8988T (cell line): ENCODE measurements at regions not wholly inside any gene's neighbourhood (a gene's known extent, or its start where the extent isn't known, plus 50 kb on each side); places are given as distances from the start of the nearest gene placed in this dataset.
"Not testable (repeated sequence)": the region's sequence is repeated elsewhere in the genome, so short reads cannot be mapped to it uniquely, and the experiment has no call there.

Source experiments
- DNase-seq: peaks from one replicate; pipeline ENCODE4 v3.0.0; 2011

DNA sequence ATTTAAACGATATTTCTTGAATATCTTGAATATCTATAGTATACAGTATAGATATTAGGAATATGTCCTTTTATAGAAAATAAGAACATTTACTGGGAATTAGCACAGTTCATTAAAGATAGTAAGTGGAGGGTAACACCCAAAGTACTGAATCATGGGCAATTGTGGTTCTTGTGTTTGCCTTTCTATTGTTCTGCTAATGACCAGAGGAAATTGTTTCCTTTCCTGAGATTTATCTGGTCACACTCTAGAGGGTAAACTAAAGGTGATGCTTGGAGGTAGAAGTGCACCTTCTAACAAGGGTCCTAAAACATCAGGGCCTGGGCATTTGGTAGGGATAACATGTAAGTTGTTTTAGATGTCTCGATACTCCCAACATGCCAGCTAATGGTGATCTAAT is 241.3 kb upstream of the SFRP2 start:
- DNase-seq: no peak

DNA sequence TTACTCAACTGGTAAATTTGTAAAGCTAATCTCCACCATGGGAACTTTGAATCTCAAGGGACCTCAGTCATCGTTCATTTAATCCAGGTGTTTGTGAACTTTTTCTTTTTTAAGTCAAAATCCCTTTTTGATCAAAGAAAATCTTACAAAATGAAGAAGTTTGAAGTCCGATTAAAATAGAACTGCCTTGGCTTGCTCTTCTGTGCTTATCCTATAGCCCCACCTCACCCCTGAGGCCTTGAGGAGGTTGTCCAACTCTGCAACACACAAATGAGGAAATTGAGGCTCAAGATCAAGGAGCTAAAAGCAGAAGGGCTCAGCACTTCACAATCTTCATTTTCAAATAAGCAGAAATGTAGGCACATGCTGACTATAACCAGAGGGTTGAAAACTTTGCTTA is 240.3 kb upstream of the SFRP2 start:
- no peak for DNase-seq

GRCh38 chr4:154025110-154025509 is 236.2 kb upstream of the SFRP2 start:
- no peak for DNase-seq

DNA sequence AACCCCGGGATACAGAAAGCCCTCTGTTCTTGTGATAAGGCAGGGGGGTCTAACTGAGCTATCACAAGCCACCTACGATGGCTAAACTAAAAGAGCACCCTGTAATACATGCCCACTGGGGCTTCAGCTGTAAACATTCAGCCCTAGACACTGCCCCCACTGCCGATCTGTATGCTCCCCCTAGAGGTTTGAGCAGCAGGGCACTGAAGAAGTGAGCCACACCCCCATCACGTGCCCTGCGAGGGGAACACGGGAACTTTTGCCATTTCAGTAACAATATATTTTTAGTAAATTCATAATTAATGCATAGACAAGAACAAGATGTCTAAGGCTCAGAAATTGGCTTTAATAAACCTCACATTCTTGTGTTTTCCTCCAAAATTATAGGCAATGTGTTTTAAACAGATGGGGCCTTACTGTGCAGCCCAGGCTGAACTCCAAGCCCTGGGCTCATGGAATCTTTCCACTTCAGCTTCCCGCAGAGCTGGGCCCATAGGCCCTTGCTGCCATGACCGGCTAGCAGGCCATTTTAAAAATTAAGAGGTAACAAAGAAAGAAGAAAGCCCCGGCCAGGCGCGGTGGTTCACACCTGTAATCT is 235.3 kb upstream of the SFRP2 start:
- DNase-seq: no peak

GRCh38 chr4:154023671-154024070 is 234.8 kb upstream of the SFRP2 start:
- not testable (repeated sequence) for DNase-seq

DNA sequence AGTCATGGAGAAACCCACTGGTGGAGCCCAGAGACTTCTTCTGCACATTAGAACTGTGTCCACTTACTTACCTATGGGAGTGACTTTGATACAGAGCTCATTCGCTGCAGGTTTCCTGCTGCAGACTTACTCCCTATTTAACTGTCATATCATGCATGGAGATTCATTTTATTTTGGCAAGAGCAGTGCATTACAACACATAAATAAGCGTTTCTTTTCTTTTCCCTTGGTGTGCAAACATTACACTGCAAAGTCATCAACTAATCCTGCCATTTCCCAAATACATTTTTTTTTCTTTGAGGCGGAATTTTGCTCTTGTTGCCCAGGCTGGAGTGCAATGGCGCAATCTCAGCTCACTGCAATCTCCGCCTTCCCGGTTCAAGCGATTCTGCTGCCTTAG is 230.9 kb upstream of the SFRP2 start:
- no peak for DNase-seq

GRCh38 chr4:154018659-154019058 is 229.8 kb upstream of the SFRP2 start:
- no peak for DNase-seq

- DNase-seq: no peak
These were observed 226.7 kb upstream of the SFRP2 start for GRCh38 chr4:154015578-154015977.

DNA sequence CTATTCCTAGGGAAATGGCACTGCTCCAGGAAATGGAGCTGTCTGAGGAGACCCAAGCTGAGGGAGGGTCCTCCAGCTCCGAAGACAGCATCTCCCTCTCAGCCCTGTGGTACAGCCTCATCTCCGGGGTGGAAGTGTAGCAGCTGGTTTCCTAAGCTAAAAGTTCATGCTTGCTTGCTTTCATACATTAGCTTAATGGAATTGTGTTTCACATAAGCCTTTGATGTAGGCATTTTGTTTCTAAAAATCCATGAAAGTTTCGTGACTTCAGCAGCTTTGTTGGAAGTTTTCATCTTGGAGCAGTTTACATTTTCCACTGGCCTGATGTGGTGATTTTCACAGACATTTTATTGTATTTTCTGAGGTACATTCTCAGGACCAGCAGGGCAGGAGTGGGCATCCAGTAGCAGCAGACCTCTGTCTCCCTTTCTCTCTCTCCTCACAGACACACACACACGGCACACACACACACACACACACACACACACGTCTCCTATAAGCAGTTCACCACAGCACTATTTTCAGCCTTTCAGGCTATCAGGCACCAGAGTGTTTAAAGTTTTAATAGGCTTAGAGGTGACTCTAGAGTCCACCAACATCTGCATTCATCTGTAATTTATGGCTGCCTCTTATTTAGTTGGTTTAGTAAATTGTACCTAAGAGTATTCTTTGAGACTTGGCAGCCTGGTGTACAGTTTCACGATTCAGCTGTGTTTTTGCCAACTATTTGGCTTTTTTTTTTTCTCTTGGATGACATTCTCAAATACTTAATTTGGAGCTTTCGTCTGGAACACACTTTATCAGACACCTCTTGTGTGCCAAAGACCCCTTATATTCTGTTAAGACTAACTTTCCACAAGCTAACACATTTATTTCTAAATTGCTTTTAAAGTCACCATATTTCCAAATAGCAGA is 225.8 kb upstream of the SFRP2 start:
- DNase-seq: no peak

DNA sequence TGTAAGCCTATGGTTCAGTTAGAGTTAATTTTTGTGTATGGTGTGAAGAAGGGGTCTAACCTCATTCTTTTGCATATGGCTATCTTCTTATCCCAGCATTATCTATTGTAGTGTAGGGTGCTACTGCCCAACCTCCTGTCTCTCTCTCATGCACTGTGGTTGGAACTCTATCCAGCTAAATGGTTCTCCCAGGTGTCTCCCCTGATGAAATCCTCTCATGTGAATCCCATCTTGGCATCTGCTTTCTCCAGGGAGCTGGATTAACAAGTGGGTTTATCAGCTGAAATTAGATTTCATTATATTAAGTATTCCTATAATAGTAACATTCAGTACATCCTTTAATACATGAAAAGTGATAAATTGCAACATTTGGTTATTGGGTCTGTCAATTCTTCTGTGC is 224.7 kb upstream of the SFRP2 start:
- DNase-seq: no peak

GRCh38 chr4:154010371-154010770 is 221.5 kb upstream of the SFRP2 start:
- no peak for DNase-seq

DNA sequence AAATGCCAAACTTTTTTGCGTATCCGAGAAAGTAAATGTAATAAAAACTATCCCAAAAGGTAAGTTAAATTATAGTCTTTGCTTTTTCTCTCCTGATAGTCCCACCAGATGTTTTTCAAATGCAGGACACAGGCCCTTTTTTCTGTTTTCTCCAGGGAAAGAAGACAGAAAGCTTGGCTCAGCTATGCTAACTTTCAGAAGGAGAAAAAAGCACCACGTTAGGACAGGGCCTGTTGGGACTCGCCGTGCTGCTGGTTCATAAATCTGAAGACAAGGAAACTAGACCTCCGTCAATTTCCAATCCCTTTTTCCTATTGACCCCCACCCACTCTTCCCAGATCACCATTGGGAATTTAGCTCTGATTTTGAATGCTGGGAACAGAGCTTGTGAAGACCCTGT is 220.9 kb upstream of the SFRP2 start:
- no peak for DNase-seq

DNA sequence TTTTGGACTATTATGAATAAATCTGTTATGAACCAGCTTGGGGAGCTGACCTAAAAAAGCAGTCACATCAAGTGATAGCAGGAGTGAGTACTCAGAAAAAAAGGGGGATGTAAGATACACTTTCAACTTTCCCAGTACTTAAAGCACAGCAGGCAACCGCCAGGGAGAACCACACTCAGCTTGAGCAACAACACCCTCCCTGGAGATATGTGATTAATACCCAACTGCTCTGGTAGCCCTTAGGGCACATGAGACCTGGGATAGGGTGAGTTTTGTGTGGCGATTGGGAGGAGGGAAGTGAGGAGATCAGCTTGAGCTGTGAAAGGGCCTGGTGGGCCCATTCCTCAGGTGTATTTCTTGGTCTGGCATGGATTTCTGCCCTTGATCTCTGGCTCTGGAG is 220.3 kb upstream of the SFRP2 start:
- no peak for DNase-seq

DNA sequence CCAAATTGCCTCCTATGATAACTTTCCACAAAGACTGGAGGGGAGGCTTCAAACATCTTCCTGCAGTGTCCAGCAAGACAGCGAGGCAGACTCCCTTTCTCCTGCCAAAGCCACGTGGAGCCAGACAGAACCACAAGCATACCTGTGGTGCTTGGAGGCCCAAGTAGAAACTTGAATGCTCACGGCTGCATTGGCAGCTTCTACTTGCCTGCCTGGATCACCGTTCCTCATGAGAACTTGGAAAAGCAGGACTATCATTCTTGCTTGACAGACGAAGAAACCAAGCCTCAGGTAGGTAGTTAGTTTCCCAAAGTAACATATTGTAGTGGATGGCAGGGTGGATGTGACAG is 216.3 kb upstream of the SFRP2 start:
- DNase-seq: no peak

- DNase-seq: no peak
These were observed 215.8 kb upstream of the SFRP2 start for GRCh38 chr4:154004507-154005170.

- DNase-seq: no peak
These were observed 215.1 kb upstream of the SFRP2 start for GRCh38 chr4:154004016-154004415.

DNA sequence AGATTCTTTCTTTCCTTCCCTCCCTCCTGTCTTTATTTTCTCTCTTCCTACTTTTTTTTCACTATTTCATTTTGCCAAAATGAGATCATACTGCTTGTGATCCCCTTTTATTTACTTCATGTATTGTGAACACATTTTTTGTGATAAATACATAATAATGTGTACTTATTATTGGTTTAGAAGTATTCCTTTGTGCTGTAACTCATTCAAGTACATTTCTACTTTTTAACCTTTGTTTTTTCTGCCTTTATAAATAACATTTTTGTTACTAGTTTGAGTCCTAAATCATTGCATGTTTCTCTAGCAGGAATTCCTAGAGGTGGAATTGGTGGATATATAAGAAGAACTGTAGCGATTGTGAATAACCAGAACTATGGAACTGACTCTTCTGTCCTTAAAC is 214.5 kb upstream of the SFRP2 start:
- no peak for DNase-seq

GRCh38 chr4:154001193-154001592 is 212.3 kb upstream of the SFRP2 start:
- DNase-seq: no peak

- DNase-seq: no peak
These were observed 208.6 kb upstream of the SFRP2 start for GRCh38 chr4:153997516-153997915.

DNA sequence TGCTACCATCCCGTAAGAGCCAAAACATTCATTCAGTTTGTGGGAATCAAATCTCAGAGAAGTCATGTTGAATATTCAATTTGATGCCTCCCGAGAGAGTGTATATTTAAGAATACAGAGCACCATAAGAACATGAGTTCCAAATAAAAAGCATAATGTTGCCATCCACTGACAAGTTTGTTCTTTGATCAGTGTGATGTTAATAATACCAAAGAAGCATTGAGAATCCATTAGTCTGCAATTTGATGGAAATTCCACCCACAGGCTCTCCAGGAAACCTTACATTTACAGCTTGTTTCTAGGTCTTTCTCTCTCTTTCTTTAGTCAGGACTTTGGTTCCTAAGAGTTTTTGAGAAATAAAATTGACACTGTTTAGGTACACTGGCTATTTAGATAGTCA is 200.6 kb upstream of the SFRP2 start:
- no peak for DNase-seq

DNA sequence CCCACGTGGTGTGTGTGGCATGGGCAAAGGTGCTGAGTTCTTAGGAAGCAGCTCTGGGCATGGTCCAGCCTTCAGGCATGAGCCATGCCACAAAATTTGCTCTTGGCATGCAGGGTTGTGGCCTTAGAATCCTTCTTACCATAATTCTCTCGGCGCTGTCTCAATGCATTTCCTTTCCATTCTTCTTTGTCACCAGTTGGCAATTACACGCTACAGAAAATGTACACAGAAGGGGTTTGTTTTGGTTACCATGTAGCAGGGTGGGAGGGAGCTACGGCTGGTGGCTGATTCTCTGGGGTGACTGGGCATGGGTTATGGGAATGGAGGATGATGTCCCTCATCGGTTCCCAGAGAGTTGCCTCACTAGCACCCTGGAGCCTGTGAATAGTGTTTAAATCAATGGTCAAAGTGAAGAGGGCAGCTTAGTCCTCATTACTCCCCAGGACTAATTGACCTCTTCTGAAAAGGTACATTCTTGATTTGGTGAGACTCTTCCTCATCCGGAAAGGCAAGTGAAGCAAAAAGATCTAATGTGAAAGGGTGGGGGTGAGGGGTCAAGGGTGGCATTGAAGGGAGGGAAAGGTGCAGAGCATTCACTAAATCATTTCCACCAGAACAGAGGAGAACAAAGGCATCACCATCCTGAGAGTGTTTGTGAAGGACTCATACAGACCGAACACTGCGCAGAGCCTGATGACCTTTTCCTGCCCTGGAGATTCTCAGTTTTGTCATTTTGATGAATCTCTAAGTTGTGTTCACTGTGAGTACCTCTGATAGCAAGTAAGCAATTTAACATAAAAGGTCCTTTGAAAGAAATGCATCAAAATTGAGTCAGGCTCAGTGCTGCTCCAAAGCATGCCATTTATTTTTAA is 199.8 kb upstream of the SFRP2 start:
- no peak for DNase-seq

DNA sequence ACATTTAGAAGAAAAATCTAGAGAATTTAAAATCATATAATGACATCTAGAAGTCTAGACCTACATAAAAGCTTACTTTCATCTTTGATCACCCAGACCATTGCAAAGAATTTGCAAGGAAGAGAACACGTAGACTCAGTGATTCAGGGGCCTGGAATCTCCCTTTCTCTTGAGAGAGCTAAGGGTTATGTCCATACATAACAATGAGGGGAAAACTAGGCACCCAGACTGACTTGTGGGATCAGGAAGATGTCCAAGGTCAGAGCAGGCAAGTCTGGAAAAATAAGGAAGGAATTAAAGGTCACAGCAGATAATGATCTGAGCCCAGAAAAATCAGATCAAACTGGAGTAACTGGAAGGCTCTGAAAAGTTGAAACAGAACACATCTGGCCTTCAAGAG is 198.4 kb upstream of the SFRP2 start:
- no peak for DNase-seq

- DNase-seq: no peak
These were observed 188.1 kb upstream of the SFRP2 start for GRCh38 chr4:153976954-153977353.
